IMR-90 (cell line): ENCODE measurements at regions not wholly inside any gene's neighbourhood (a gene's known extent, or its start where the extent isn't known, plus 50 kb on each side); places are given as distances from the start of the nearest gene placed in this dataset.

Experiments used
- ATAC-seq: fragments of 200-7000 bp; cut with Tn5 transposase; 2 replicates; pipeline ENCODE4 v1.9.1; 2020; ENCODE audit warnings: low read depth, mild to moderate bottlenecking, moderate library complexity
- BruUV-seq: library from RNA; stranded (reverse); fragments of 400-500 nt; replicated peaks from 2 replicates; lab custom pipeline; 2021; lab: Mats Ljungman, UMichigan
- CTCF ChIA-PET: fragments of 300-600 bp; formaldehyde crosslinking; extraction: SDS; loops from one replicate; lab custom pipeline; 2021; ENCODE audit warnings: antibody characterized with exemption; lab: Yijun Ruan, JAX
- POLR2A ChIA-PET: fragments of 300-600 bp; sonication (Branson Sonifier 250); formaldehyde crosslinking; loops from one replicate; lab custom pipeline; 2022; ENCODE audit warnings: antibody characterized with exemption; ENCODE audit not compliant: unreplicated experiment; lab: Charles Lee
- DNase-seq: peaks from one replicate; pipeline ENCODE4 v3.0.0; 2013
- H2AFZ ChIP-seq: replicated peaks from 2 replicates; pipeline ENCODE3; 2013; ENCODE audit warnings: low read length, mild to moderate bottlenecking; ENCODE audit not compliant: poor library complexity
- H2AK5ac ChIP-seq: 2 replicates; pipeline ENCODE4 v1.6.1; 2013; ENCODE audit warnings: low read depth, low read length, inconsistent platforms
- H2AK9ac ChIP-seq: replicated peaks from 2 replicates; pipeline ENCODE3; 2013; ENCODE audit warnings: mild to moderate bottlenecking, low read depth, low read length, moderate library complexity; ENCODE audit not compliant: poor library complexity
- H2BK120ac ChIP-seq: 2 replicates; pipeline ENCODE4 v1.6.1; 2013; ENCODE audit warnings: low read depth, low read length, inconsistent platforms
- H2BK15ac ChIP-seq: 3 replicates; pipeline ENCODE4 v1.6.1; 2013; ENCODE audit warnings: low read depth, low read length, inconsistent platforms
- H2BK20ac ChIP-seq: 2 replicates; pipeline ENCODE4 v1.6.1; 2013; ENCODE audit warnings: low read depth, mild to moderate bottlenecking, inconsistent platforms, low read length, moderate library complexity
- H2BK5ac ChIP-seq: 2 replicates; pipeline ENCODE4 v1.6.1; 2013; ENCODE audit warnings: mild to moderate bottlenecking, low read depth, low read length, inconsistent platforms; ENCODE audit not compliant: poor library complexity, severe bottlenecking
- H3K14ac ChIP-seq: replicated peaks from 2 replicates; pipeline ENCODE4 v1.6.1; 2013; ENCODE audit warnings: low read depth, low read length, inconsistent platforms
- H3K18ac ChIP-seq: 2 replicates; pipeline ENCODE4 v1.6.1; 2013; ENCODE audit warnings: low read depth, low read length, control low read depth
- H3K23ac ChIP-seq: 2 replicates; pipeline ENCODE4 v1.6.1; 2013; ENCODE audit warnings: low read depth, low read length, inconsistent platforms
- H3K27ac ChIP-seq: 2 replicates; pipeline ENCODE4 v1.5.1; 2013; ENCODE audit warnings: mild to moderate bottlenecking, control low read depth, low read length; ENCODE audit not compliant: insufficient read depth
- H3K27me3 ChIP-seq: 2 replicates; pipeline ENCODE4 v1.6.1; 2013; ENCODE audit warnings: low read length; ENCODE audit not compliant: control insufficient read depth, insufficient read depth
- H3K36me3 ChIP-seq: 2 replicates; pipeline ENCODE4 v1.6.1; 2013; ENCODE audit warnings: low read length, mixed read lengths; ENCODE audit not compliant: control insufficient read depth, insufficient read depth
- H3K4ac ChIP-seq: 2 replicates; pipeline ENCODE4 v1.6.1; 2013; ENCODE audit warnings: low read depth, low read length, inconsistent platforms
- H3K4me1 ChIP-seq: 2 replicates; pipeline ENCODE4 v1.6.1; 2013; ENCODE audit warnings: low read length, mixed read lengths; ENCODE audit not compliant: control insufficient read depth, insufficient read depth
- H3K4me2 ChIP-seq: 2 replicates; pipeline ENCODE4 v1.6.1; 2013; ENCODE audit warnings: low read depth, mild to moderate bottlenecking, control low read depth, low read length, moderate library complexity
- H3K4me3 ChIP-seq: 2 replicates; pipeline ENCODE4 v1.5.1; 2013; ENCODE audit warnings: low read depth, mild to moderate bottlenecking, control low read depth, low read length, moderate library complexity; ENCODE audit not compliant: insufficient read depth
- H3K56ac ChIP-seq: 2 replicates; pipeline ENCODE4 v1.6.1; 2013; ENCODE audit warnings: low read length, inconsistent platforms; ENCODE audit not compliant: insufficient read depth; ENCODE audit errors: extremely low read depth
- H3K79me1 ChIP-seq, 2 experiments: 2 replicates each; pipeline ENCODE4 v1.6.1; 2013; ENCODE audit warnings: low read length in 2 of 2, inconsistent platforms in 1 of 2, low read depth in 1 of 2
- H3K9ac ChIP-seq: 2 replicates; pipeline ENCODE4 v1.6.1; 2013; ENCODE audit warnings: low read depth, low read length, control low read depth
- H3K9me1 ChIP-seq: 2 replicates; pipeline ENCODE4 v1.6.1; 2013; ENCODE audit warnings: low read length, inconsistent platforms; ENCODE audit not compliant: insufficient read depth
- H3K9me3 ChIP-seq: 2 replicates; pipeline ENCODE4 v1.6.1; 2013; ENCODE audit warnings: low read length; ENCODE audit not compliant: control insufficient read depth, insufficient read depth
- H4K20me1 ChIP-seq: 2 replicates; pipeline ENCODE4 v1.6.1; 2013; ENCODE audit warnings: low read length, inconsistent platforms; ENCODE audit not compliant: insufficient read depth
- H4K5ac ChIP-seq: 2 replicates; pipeline ENCODE4 v1.6.1; 2013; ENCODE audit warnings: mild to moderate bottlenecking, low read depth, low read length, control low read depth
- H4K8ac ChIP-seq, 2 experiments: 2 replicates each; pipeline ENCODE4 v1.6.1; 2013; ENCODE audit warnings: low read depth in 2 of 2, low read length in 2 of 2, control low read depth in 1 of 2, inconsistent platforms in 1 of 2
- H4K91ac ChIP-seq: 2 replicates; pipeline ENCODE4 v1.6.1; 2013; ENCODE audit warnings: low read depth, low read length, inconsistent platforms; ENCODE audit not compliant: insufficient read depth
- BHLHE40 ChIP-seq: fragments of 150-350 bp; IDR thresholded peaks from 2 replicates; pipeline ENCODE4 v1.6.1; 2016; ENCODE audit warnings: mild to moderate bottlenecking, low read depth, low read length
- CEBPB ChIP-seq: IDR thresholded peaks from 2 replicates; pipeline ENCODE4 v1.6.1; 2012; ENCODE audit warnings: low read depth, low read length, improper control_type of control experiment
- CHD1 ChIP-seq: IDR thresholded peaks from 2 replicates; pipeline ENCODE4 v1.6.1; 2012; ENCODE audit warnings: low read depth, low read length, improper control_type of control experiment
- FOS ChIP-seq: fragments of 150-350 bp; IDR thresholded peaks from 2 replicates; pipeline ENCODE4 v1.6.1; 2016; ENCODE audit warnings: low read depth, low read length
- MAFK ChIP-seq: IDR thresholded peaks from 2 replicates; pipeline ENCODE4 v1.6.1; 2012; ENCODE audit warnings: low read depth, low read length, improper control_type of control experiment
- MAZ ChIP-seq: IDR thresholded peaks from 2 replicates; pipeline ENCODE4 v1.6.1; 2012; ENCODE audit warnings: low read depth, mild to moderate bottlenecking, low read length, improper control_type of control experiment, moderate library complexity, borderline replicate concordance
- MXI1 ChIP-seq: IDR thresholded peaks from 2 replicates; pipeline ENCODE4 v1.6.1; 2012; ENCODE audit warnings: low read depth, mild to moderate bottlenecking, low read length, moderate library complexity, borderline replicate concordance
- NFE2L2 ChIP-seq: fragments of 150-350 bp; IDR thresholded peaks from 2 replicates; pipeline ENCODE4 v1.6.1; 2016; ENCODE audit warnings: low read depth, mild to moderate bottlenecking, low read length
- POLR2A ChIP-seq: IDR thresholded peaks from 2 replicates; pipeline ENCODE4 v1.6.1; 2012; ENCODE audit warnings: mild to moderate bottlenecking, low read depth, low read length
- RAD21 ChIP-seq: IDR thresholded peaks from 2 replicates; pipeline ENCODE4 v1.6.1; 2012; ENCODE audit warnings: low read length, improper control_type of control experiment
- RCOR1 ChIP-seq: IDR thresholded peaks from 2 replicates; pipeline ENCODE4 v1.6.1; 2012; ENCODE audit warnings: mild to moderate bottlenecking, low read length, improper control_type of control experiment; ENCODE audit not compliant: insufficient replicate concordance
- RFX5 ChIP-seq: IDR thresholded peaks from 2 replicates; pipeline ENCODE4 v1.8.0; 2012; ENCODE audit warnings: low read depth, mild to moderate bottlenecking, low read length, moderate library complexity
- SMC3 ChIP-seq: fragments of 150-350 bp; IDR thresholded peaks from 2 replicates; pipeline ENCODE4 v1.6.1; 2016; ENCODE audit warnings: low read depth, mild to moderate bottlenecking, antibody characterized with exemption, low read length, moderate library complexity
- WGBS, 2 experiments: methylation state at CpG; one replicate each; pipeline versions ENCODE4 v1.1.5 to v1.1.7; 2013; ENCODE audit warnings: missing lambda C conversion rate in 2 of 2; ENCODE audit not compliant: insufficient read length in 1 of 2; ENCODE audit errors: extremely low coverage in 2 of 2; 5-methylcytosine and 5-hydroxymethylcytosine counted together
- dilution Hi-C: fragments of 300-500 bp; cut with HindIII; formaldehyde crosslinking; loops from one replicate; pipeline ENCODE4 v1.14.3; 2018; ENCODE audit warnings: low sequenced_read_pairs; ENCODE audit not compliant: unreplicated experiment
- in situ Hi-C: fragments of 300-500 bp; cut with MboI; formaldehyde crosslinking; loops from 3 replicates; pipeline ENCODE4 v1.14.3; 2019; ENCODE audit warnings: low sequenced_read_pairs, inconsistent platforms, mixed read lengths
- intact Hi-C: fragments of 100-400 bp; cut with micrococcal nuclease; formaldehyde crosslinking; loops from 2 replicates; pipeline ENCODE4 v1.10.0; 2022
- TF ChIP-seq, protein P1 (sequence below): conservative IDR thresholded peaks from 2 replicates; pipeline ENCODE4 v1.5.1; 2012; ENCODE audit warnings: mild to moderate bottlenecking, low read depth, low read length, improper control_type of control experiment
- TF ChIP-seq, protein P2 (sequence below): fragments of 150-350 bp; IDR thresholded peaks from 2 replicates; pipeline ENCODE4 v1.6.1; 2017; ENCODE audit warnings: mild to moderate bottlenecking, antibody characterized with exemption, low read length, low read depth
- TF ChIP-seq, protein P3 (sequence below): fragments of 150-350 bp; IDR thresholded peaks from 2 replicates; pipeline ENCODE4 v1.6.1; 2016; ENCODE audit warnings: low read depth, mild to moderate bottlenecking, low read length, moderate library complexity, borderline replicate concordance

DNA sequence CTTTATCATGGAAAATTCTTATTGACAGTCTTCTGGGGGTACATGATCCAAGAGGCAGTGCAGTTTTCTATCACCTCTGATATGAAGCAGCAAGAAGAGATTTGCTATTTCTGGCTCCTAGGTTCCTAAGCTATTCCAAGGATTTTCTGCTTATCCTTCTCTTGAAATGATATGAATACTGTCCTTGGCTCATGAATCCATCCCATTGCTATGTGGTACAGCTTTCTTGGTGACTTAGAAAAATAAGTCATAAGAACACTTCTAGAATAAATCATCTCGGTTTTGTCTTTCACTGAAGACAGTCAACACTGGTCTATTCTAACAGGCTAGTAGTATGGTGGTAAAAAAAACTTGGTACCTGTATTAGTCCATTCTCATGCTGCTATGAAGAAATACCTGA lies 333.6 kb upstream of the RASGRP1 start:
- dilution Hi-C loops, result no loop called here
- no peak for TF ChIP-seq RAD21
- TF ChIP-seq, protein P1, sequence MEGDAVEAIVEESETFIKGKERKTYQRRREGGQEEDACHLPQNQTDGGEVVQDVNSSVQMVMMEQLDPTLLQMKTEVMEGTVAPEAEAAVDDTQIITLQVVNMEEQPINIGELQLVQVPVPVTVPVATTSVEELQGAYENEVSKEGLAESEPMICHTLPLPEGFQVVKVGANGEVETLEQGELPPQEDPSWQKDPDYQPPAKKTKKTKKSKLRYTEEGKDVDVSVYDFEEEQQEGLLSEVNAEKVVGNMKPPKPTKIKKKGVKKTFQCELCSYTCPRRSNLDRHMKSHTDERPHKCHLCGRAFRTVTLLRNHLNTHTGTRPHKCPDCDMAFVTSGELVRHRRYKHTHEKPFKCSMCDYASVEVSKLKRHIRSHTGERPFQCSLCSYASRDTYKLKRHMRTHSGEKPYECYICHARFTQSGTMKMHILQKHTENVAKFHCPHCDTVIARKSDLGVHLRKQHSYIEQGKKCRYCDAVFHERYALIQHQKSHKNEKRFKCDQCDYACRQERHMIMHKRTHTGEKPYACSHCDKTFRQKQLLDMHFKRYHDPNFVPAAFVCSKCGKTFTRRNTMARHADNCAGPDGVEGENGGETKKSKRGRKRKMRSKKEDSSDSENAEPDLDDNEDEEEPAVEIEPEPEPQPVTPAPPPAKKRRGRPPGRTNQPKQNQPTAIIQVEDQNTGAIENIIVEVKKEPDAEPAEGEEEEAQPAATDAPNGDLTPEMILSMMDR, result no peak
- TF ChIP-seq RCOR1, result no peak
- no peak for TF ChIP-seq POLR2A
- no peak for TF ChIP-seq FOS
- no peak for TF ChIP-seq CHD1
- TF ChIP-seq, protein P2, sequence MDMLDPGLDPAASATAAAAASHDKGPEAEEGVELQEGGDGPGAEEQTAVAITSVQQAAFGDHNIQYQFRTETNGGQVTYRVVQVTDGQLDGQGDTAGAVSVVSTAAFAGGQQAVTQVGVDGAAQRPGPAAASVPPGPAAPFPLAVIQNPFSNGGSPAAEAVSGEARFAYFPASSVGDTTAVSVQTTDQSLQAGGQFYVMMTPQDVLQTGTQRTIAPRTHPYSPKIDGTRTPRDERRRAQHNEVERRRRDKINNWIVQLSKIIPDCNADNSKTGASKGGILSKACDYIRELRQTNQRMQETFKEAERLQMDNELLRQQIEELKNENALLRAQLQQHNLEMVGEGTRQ, result no peak
- TF ChIP-seq MAFK, result no peak
- TF ChIP-seq RFX5, result no peak
- no peak for TF ChIP-seq MAZ
- no peak for TF ChIP-seq CEBPB
- no peak for TF ChIP-seq SMC3
- TF ChIP-seq MXI1, result no peak
- TF ChIP-seq NFE2L2, result no peak
- TF ChIP-seq, protein P3, sequence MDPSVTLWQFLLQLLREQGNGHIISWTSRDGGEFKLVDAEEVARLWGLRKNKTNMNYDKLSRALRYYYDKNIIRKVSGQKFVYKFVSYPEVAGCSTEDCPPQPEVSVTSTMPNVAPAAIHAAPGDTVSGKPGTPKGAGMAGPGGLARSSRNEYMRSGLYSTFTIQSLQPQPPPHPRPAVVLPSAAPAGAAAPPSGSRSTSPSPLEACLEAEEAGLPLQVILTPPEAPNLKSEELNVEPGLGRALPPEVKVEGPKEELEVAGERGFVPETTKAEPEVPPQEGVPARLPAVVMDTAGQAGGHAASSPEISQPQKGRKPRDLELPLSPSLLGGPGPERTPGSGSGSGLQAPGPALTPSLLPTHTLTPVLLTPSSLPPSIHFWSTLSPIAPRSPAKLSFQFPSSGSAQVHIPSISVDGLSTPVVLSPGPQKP, result no peak
- no peak for TF ChIP-seq BHLHE40
- Histone ChIP-seq H4K20me1 (no peaks in the 10 kb centered on the region), H2AFZ (no peak overlapping the region), H3K27ac (no peak overlapping the region; the same call in 1 of the 2 replicates), H2AK9ac (no peak overlapping the region), H4K91ac (peak overlapping the region; percentile 5; the same call in 1 of the 2 replicates), H3K9me1 (peaks cover 13% of the 10 kb centered on the region; the same call in 1 of the 2 replicates), H2BK20ac (peak overlapping the region; percentile 77), H3K27me3 (no peaks in the 10 kb centered on the region), H4K5ac (peak overlapping the region; percentile 70; the same call in 1 of the 2 replicates), H3K18ac (peak overlapping the region; percentile 97), H4K8ac (peak overlapping the region; percentile 67 to 94; a peak in 3 of 4 replicates), H3K23ac (no peak overlapping the region), H3K4me2 (no peak overlapping the region), H3K36me3 (no peaks in the 10 kb centered on the region), H3K9me3 (no peaks in the 10 kb centered on the region), H3K79me1 (peaks cover 0 to 4% of the 10 kb centered on the region in 2 experiments; a peak in 1 of 4 replicates), H3K9ac (no peak overlapping the region), H2AK5ac (no peak overlapping the region), H3K4me1 (peaks cover 26% of the 10 kb centered on the region), H3K14ac (peak overlapping the region; percentile 61; the same call in 1 of the 2 replicates), H3K56ac (peak overlapping the region; percentile 20; the same call in 1 of the 2 replicates), H3K4ac (peak overlapping the region; percentile 74; the same call in 1 of the 2 replicates), H2BK5ac (peak overlapping the region; percentile 100), H3K4me3 (no peak overlapping the region), H2BK15ac (peak overlapping the region; percentile 96; the same call in 2 of the 3 replicates), H2BK120ac (peak overlapping the region; percentile 94)
- POLR2A ChIA-PET, result no interaction called here
- WGBS, 2 experiments, result no CpG with 5 or more reads among the region's 1 CpG
- intact Hi-C loops, result loop anchor here (2.0 to 10.0 kb wide), 4 partner anchors 47 to 577 kb away; no protein-coding TSS in a partner anchor
- no TSS peak for BruUV-seq
- in situ Hi-C loops, result no loop called here
- CTCF ChIA-PET, result interaction anchor here (0.7 kb wide), 1 partner anchor 7 kb away, joined by 3 read pairs; no protein-coding TSS in a partner anchor
- DNase-seq, result no peak
- no peak for ATAC-seq
